ENCODE measurements at regions not wholly inside any gene's neighbourhood (a gene's known extent, or its start where the extent isn't known, plus 50 kb on each side); places are given as distances from the start of the nearest gene placed in this dataset.

GRCh38 chr4:126772662-126773061 is 860.1 kb upstream of the INTU start:
- Histone ChIP-seq H3K27ac (ENCODE audit: low read length) (no peak overlapping the region), H3K4me2 (ENCODE audit: insufficient read depth, low read length) (no peak overlapping the region), H4K20me1 (ENCODE audit: insufficient read depth, low read length) (no peaks in the 10 kb centered on the region), H3K79me2 (ENCODE audit: insufficient read depth, low read length) (no peaks in the 10 kb centered on the region), H3K27me3 (ENCODE audit: insufficient read depth, low read length, poor library complexity) (no peaks in the 10 kb centered on the region), H3K36me3 (ENCODE audit: insufficient read depth, low read length) (no peaks in the 10 kb centered on the region), H3K4me3 (ENCODE audit: low read depth in 1 of 2, low read length in 2 of 2) (no peak overlapping the region), H2AFZ (ENCODE audit: low read depth, low read length) (no peak overlapping the region), H3K9me3 (ENCODE audit: insufficient read depth, low read length, severe bottlenecking) (no peaks in the 10 kb centered on the region), H3K4me1 (ENCODE audit: insufficient read depth, low read length) (no peaks in the 10 kb centered on the region), H3K9ac (ENCODE audit: low read depth, low read length) (no peak overlapping the region)
- TF ChIP-seq EZH2 (IDR thresholded peaks at IDR 0.05; ENCODE audit: borderline replicate concordance, low read depth, low read length, severe bottlenecking) (no peak), CTCF (IDR thresholded peaks at IDR 0.05; ENCODE audit: borderline replicate concordance, extremely low read depth, low read length, poor library complexity, severe bottlenecking) (no peak)
- DNase-seq = no peak
- no peak for ATAC-seq (ENCODE audit: insufficient read depth, low read depth)

GRCh38 chr4:126775485-126776106 is 857.2 kb upstream of the INTU start:
- Histone ChIP-seq H3K4me2 (ENCODE audit: insufficient read depth, low read length) (no peak overlapping the region), H3K9ac (ENCODE audit: low read depth, low read length) (no peak overlapping the region), H3K36me3 (ENCODE audit: insufficient read depth, low read length) (no peaks in the 10 kb centered on the region), H3K4me3 (ENCODE audit: low read depth in 1 of 2, low read length in 2 of 2) (no peak overlapping the region), H3K27ac (ENCODE audit: low read length) (no peak overlapping the region), H2AFZ (ENCODE audit: low read depth, low read length) (no peak overlapping the region), H4K20me1 (ENCODE audit: insufficient read depth, low read length) (no peaks in the 10 kb centered on the region), H3K9me3 (ENCODE audit: insufficient read depth, low read length, severe bottlenecking) (no peaks in the 10 kb centered on the region), H3K27me3 (ENCODE audit: insufficient read depth, low read length, poor library complexity) (no peaks in the 10 kb centered on the region), H3K79me2 (ENCODE audit: insufficient read depth, low read length) (no peaks in the 10 kb centered on the region), H3K4me1 (ENCODE audit: insufficient read depth, low read length) (no peaks in the 10 kb centered on the region)
- ATAC-seq (ENCODE audit: insufficient read depth, low read depth) (no peak), DNase-seq (no peak)
- no peak for TF ChIP-seq EZH2 (IDR thresholded peaks at IDR 0.05; ENCODE audit: borderline replicate concordance, low read depth, low read length, severe bottlenecking)
- no peak for TF ChIP-seq CTCF (IDR thresholded peaks at IDR 0.05; ENCODE audit: borderline replicate concordance, extremely low read depth, low read length, poor library complexity, severe bottlenecking)

DNA sequence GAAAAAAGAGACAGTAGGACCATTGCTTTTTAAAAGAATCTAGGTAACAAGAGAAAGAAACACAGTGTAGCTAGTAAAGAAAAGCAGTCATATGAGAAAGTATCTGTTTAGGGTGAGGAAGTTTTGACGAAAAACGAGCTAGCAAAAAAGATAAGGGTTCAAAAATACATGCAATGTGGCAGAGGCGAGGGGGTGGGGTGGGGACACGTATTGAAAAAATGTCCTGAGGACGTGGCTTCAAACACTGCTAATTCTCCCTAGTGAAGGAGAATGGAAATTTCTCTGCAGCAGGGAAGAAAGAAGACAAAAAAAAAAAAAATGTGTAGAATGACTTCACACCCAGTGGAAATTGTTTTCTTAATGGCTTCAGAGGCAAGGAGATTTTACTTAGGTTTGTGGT is 856.4 kb upstream of the INTU start:
- Histone ChIP-seq H3K4me2 (ENCODE audit: insufficient read depth, low read length) (no peak overlapping the region), H3K4me1 (ENCODE audit: insufficient read depth, low read length) (no peaks in the 10 kb centered on the region), H3K36me3 (ENCODE audit: insufficient read depth, low read length) (no peaks in the 10 kb centered on the region), H3K4me3 (ENCODE audit: low read depth in 1 of 2, low read length in 2 of 2) (no peak overlapping the region), H3K27me3 (ENCODE audit: insufficient read depth, low read length, poor library complexity) (no peaks in the 10 kb centered on the region), H3K9me3 (ENCODE audit: insufficient read depth, low read length, severe bottlenecking) (no peaks in the 10 kb centered on the region), H3K79me2 (ENCODE audit: insufficient read depth, low read length) (no peaks in the 10 kb centered on the region), H2AFZ (ENCODE audit: low read depth, low read length) (no peak overlapping the region), H3K27ac (ENCODE audit: low read length) (no peak overlapping the region), H3K9ac (ENCODE audit: low read depth, low read length) (no peak overlapping the region), H4K20me1 (ENCODE audit: insufficient read depth, low read length) (no peaks in the 10 kb centered on the region)
- DNase-seq (no peak), ATAC-seq (ENCODE audit: insufficient read depth, low read depth) (no peak)
- TF ChIP-seq CTCF (IDR thresholded peaks at IDR 0.05; ENCODE audit: borderline replicate concordance, extremely low read depth, low read length, poor library complexity, severe bottlenecking) (no peak), EZH2 (IDR thresholded peaks at IDR 0.05; ENCODE audit: borderline replicate concordance, low read depth, low read length, severe bottlenecking) (no peak)
